CD14-positive monocyte (primary cell): ENCODE measurements at regions not wholly inside any gene's neighbourhood (a gene's known extent, or its start where the extent isn't known, plus 50 kb on each side); places are given as distances from the start of the nearest gene placed in this dataset.

Experiments
- DNase-seq, 3 donors: peaks; one replicate each; pipeline ENCODE4 v3.0.0-alpha.2; 2011 to 2022
- H2AFZ ChIP-seq: 2 replicates; pipeline ENCODE4 v1.6.0; 2012; ENCODE audit warnings: mild to moderate bottlenecking, low read depth, low read length, inconsistent platforms; ENCODE audit not compliant: insufficient read depth, poor library complexity, severe bottlenecking
- H3K27ac ChIP-seq, 2 donors: 1 replicate in 1 of 2; 2 replicates in 1 of 2; pipeline ENCODE4 v1.5.1; 2012 to 2013; ENCODE audit warnings: low read length in 2 of 2, control low read depth in 1 of 2, inconsistent platforms in 1 of 2, low read depth in 1 of 2, mild to moderate bottlenecking in 1 of 2
- H3K27me3 ChIP-seq, 2 donors: one replicate each; pipeline versions ENCODE4 v1.6.0 to v1.6.1; 2011 to 2013; ENCODE audit warnings: low read length in 2 of 2; ENCODE audit not compliant: control insufficient read depth in 2 of 2, insufficient read depth in 2 of 2
- H3K36me3 ChIP-seq, 2 donors: replicated peaks in 1 of 2; 1 replicate in 1 of 2; 2 replicates in 1 of 2; pipeline versions ENCODE4 v1.5.1 to v1.6.1; 2012 to 2013; ENCODE audit warnings: low read length in 2 of 2, control low read depth in 1 of 2, inconsistent platforms in 1 of 2, mild to moderate bottlenecking in 1 of 2; ENCODE audit not compliant: insufficient read depth in 2 of 2, control insufficient read depth in 1 of 2
- H3K4me1 ChIP-seq, 2 donors: 1 replicate in 1 of 2; 2 replicates in 1 of 2; pipeline versions ENCODE4 v1.5.1 to v1.6.1; 2012 to 2013; ENCODE audit warnings: low read length in 2 of 2, control low read depth in 1 of 2, inconsistent platforms in 1 of 2, mild to moderate bottlenecking in 1 of 2, moderate library complexity in 1 of 2; ENCODE audit not compliant: insufficient read depth in 2 of 2, control insufficient read depth in 1 of 2
- H3K4me2 ChIP-seq: replicated peaks from 2 replicates; pipeline ENCODE3; 2012; ENCODE audit warnings: low read length, moderate library complexity, mild to moderate bottlenecking; ENCODE audit not compliant: poor library complexity, severe bottlenecking; ENCODE audit errors: extremely low read depth
- H3K4me3 ChIP-seq, 3 experiments: fragments of 200-600 bp in 1 of 3; sonication (generic) in 1 of 3; replicated peaks in 1 of 3; 1 replicate in 2 of 3; 2 replicates in 1 of 3; pipeline ENCODE4 v1.5.1; 2011 to 2013; ENCODE audit warnings: low read length in 3 of 3, mild to moderate bottlenecking in 3 of 3, control low read depth in 2 of 3, low read depth in 2 of 3, inconsistent platforms in 1 of 3, moderate library complexity in 1 of 3
- H3K79me2 ChIP-seq: 2 replicates; pipeline ENCODE4 v1.6.0; 2012; ENCODE audit warnings: mild to moderate bottlenecking, control low read depth, inconsistent platforms, low read length, moderate library complexity; ENCODE audit not compliant: insufficient read depth
- H3K9ac ChIP-seq: 2 replicates; pipeline ENCODE4 v1.6.0; 2017; ENCODE audit warnings: low read length, mild to moderate bottlenecking; ENCODE audit not compliant: insufficient read depth, poor library complexity, severe bottlenecking
- H3K9me3 ChIP-seq, 2 donors: replicated peaks in 1 of 2; 1 replicate in 1 of 2; 2 replicates in 1 of 2; pipeline versions ENCODE4 v1.5.1 to v1.6.1; 2012 to 2013; ENCODE audit warnings: low read length in 2 of 2, control low read depth in 1 of 2; ENCODE audit not compliant: control insufficient read depth in 1 of 2, insufficient read depth in 1 of 2
- H4K20me1 ChIP-seq: 2 replicates; pipeline ENCODE4 v1.6.0; 2012; ENCODE audit warnings: mild to moderate bottlenecking, low read length, control low read depth, moderate library complexity; ENCODE audit not compliant: insufficient read depth
- H3K27ac Mint-ChIP-seq, 7 donors: one replicate each; pipeline ENCODE4 v1.8.0; 2020; ENCODE audit warnings: mild to moderate bottlenecking in 7 of 7, mixed read lengths in 7 of 7, moderate library complexity in 6 of 7, inconsistent platforms in 2 of 7
- H3K27me3 Mint-ChIP-seq, 3 donors: one replicate each; pipeline ENCODE4 v1.8.0; 2021 to 2022; ENCODE audit warnings: low read depth in 3 of 3, mild to moderate bottlenecking in 3 of 3, mixed read lengths in 3 of 3, moderate library complexity in 3 of 3, inconsistent platforms in 1 of 3
- H3K36me3 Mint-ChIP-seq, 2 donors: one replicate each; pipeline ENCODE4 v1.8.0; 2020; ENCODE audit warnings: mixed read lengths in 2 of 2, inconsistent platforms in 1 of 2, mild to moderate bottlenecking in 1 of 2
- H3K4me1 Mint-ChIP-seq: one replicate; pipeline ENCODE4 v1.8.0; 2020; ENCODE audit warnings: mild to moderate bottlenecking, mixed read lengths
- H3K4me3 Mint-ChIP-seq, 2 donors: one replicate each; pipeline ENCODE4 v1.8.0; 2020; ENCODE audit warnings: mild to moderate bottlenecking in 2 of 2, mixed read lengths in 2 of 2, moderate library complexity in 1 of 2
- H3K9me3 Mint-ChIP-seq, 7 donors: one replicate each; pipeline ENCODE4 v1.8.0; 2020 to 2022; ENCODE audit warnings: mixed read lengths in 7 of 7, mild to moderate bottlenecking in 6 of 7, moderate library complexity in 6 of 7, inconsistent platforms in 2 of 7
- CTCF ChIP-seq: fragments of 200-600 bp; IDR thresholded peaks from one replicate; pipeline ENCODE4 v1.8.0; 2022; ENCODE audit warnings: antibody characterized with exemption, mild to moderate bottlenecking
- WGBS: methylation state at CpG from one replicate; pipeline ENCODE4 v1.1.5; 2013; ENCODE audit warnings: missing lambda C conversion rate; ENCODE audit not compliant: insufficient coverage; 5-methylcytosine and 5-hydroxymethylcytosine counted together
- intact Hi-C, 2 donors: fragments of 100-400 bp; cut with micrococcal nuclease; formaldehyde crosslinking; loops; one replicate each; pipeline versions ENCODE4 v1.15.0 to v1.15.1; 2023

GRCh38 chr1:195831789-195832188 lies 776.5 kb downstream of the KCNT2 start:
- Histone ChIP-seq H3K4me1 (no peaks in the 10 kb centered on the region), H3K4me2 (no peak overlapping the region), H3K27me3 (no peaks in the 10 kb centered on the region), H3K9me3 (no peaks in the 10 kb centered on the region), H3K4me3 (no peak overlapping the region), H3K79me2 (no peaks in the 10 kb centered on the region), H4K20me1 (no peaks in the 10 kb centered on the region), H3K27ac (no peak overlapping the region), H3K9ac (no peak overlapping the region), H2AFZ (no peak overlapping the region), H3K36me3 (no peaks in the 10 kb centered on the region)
- H3K27ac Mint-ChIP-seq = no peak overlapping the region
- no peaks in the 10 kb centered on the region for H3K9me3 Mint-ChIP-seq
- no peak overlapping the region for H3K4me3 Mint-ChIP-seq
- DNase-seq = no peak
- intact Hi-C loops = no loop called here
- no peak for TF ChIP-seq CTCF
- H3K4me1 Mint-ChIP-seq = no peaks in the 10 kb centered on the region
- no peaks in the 10 kb centered on the region for H3K27me3 Mint-ChIP-seq
- WGBS = 100% methylated on average over 2 of the region's 4 CpGs
- no peaks in the 10 kb centered on the region for H3K36me3 Mint-ChIP-seq

- Mint-ChIP-seq H3K27ac (no peak overlapping the region), H3K9me3 (no peaks in the 10 kb centered on the region), H3K4me3 (no peak overlapping the region), H3K36me3 (no peaks in the 10 kb centered on the region), H3K27me3 (no peaks in the 10 kb centered on the region), H3K4me1 (no peaks in the 10 kb centered on the region)
- TF ChIP-seq CTCF = no peak
- H3K27ac ChIP-seq = no peak overlapping the region
- no peaks in the 10 kb centered on the region for H3K79me2 ChIP-seq
- no peak overlapping the region for H3K9ac ChIP-seq
- H3K4me2 ChIP-seq = no peak overlapping the region
- no peak overlapping the region for H2AFZ ChIP-seq
- H3K27me3 ChIP-seq = no peaks in the 10 kb centered on the region
- H3K4me1 ChIP-seq = no peaks in the 10 kb centered on the region
- H3K36me3 ChIP-seq = no peaks in the 10 kb centered on the region
- intact Hi-C loops = no loop called here
- H3K9me3 ChIP-seq = no peaks in the 10 kb centered on the region
- no peak overlapping the region for H3K4me3 ChIP-seq
- no peak for DNase-seq
- no peaks in the 10 kb centered on the region for H4K20me1 ChIP-seq
Measured at GRCh38 chr1:195828325-195828724, 779.9 kb downstream of the KCNT2 start.
